Hepatocyte (in vitro differentiated cells): ENCODE measurements at regions not wholly inside any gene's neighbourhood (a gene's known extent, or its start where the extent isn't known, plus 50 kb on each side); places are given as distances from the start of the nearest gene placed in this dataset.

Experiments used
- DNase-seq: peaks from one replicate; pipeline ENCODE4 v3.0.0-alpha.2; 2016; ENCODE audit warnings: low spot score
- H2AFZ ChIP-seq: fragments of 200-600 bp; sonication (generic); 2 replicates; pipeline ENCODE4 v1.6.0; 2016; ENCODE audit warnings: antibody characterized with exemption, mild to moderate bottlenecking
- H3K27ac ChIP-seq: fragments of 200-600 bp; sonication (generic); 2 replicates; pipeline ENCODE4 v1.5.1; 2016; ENCODE audit warnings: mild to moderate bottlenecking
- H3K27me3 ChIP-seq: fragments of 200-600 bp; sonication (generic); 2 replicates; pipeline ENCODE4 v1.6.1; 2016
- H3K36me3 ChIP-seq: fragments of 200-600 bp; sonication (generic); replicated peaks from 2 replicates; pipeline ENCODE4 v1.5.1; 2016; ENCODE audit warnings: low read depth; ENCODE audit not compliant: insufficient read depth
- H3K4me1 ChIP-seq: fragments of 200-600 bp; sonication (generic); 2 replicates; pipeline ENCODE4 v1.5.1; 2016; ENCODE audit warnings: mild to moderate bottlenecking, moderate library complexity; ENCODE audit not compliant: insufficient read depth
- H3K4me2 ChIP-seq: fragments of 200-600 bp; sonication (generic); 2 replicates; pipeline ENCODE4 v1.6.0; 2016
- H3K4me3 ChIP-seq: fragments of 200-600 bp; sonication (generic); 2 replicates; pipeline ENCODE4 v1.5.1; 2016; ENCODE audit warnings: mild to moderate bottlenecking
- H3K79me2 ChIP-seq: fragments of 200-600 bp; sonication (generic); 2 replicates; pipeline ENCODE4 v1.6.0; 2017; ENCODE audit warnings: mild to moderate bottlenecking
- H3K9me2 ChIP-seq: fragments of 200-600 bp; sonication (generic); replicated peaks from 2 replicates; pipeline ENCODE4 v1.6.0; 2017; ENCODE audit warnings: mild to moderate bottlenecking; ENCODE audit not compliant: insufficient read depth
- H3K9me3 ChIP-seq: fragments of 200-600 bp; sonication (generic); 2 replicates; pipeline ENCODE4 v1.5.1; 2016; ENCODE audit warnings: low read depth, mild to moderate bottlenecking
- H4K20me1 ChIP-seq: fragments of 200-600 bp; sonication (generic); 2 replicates; pipeline ENCODE4 v1.6.0; 2016; ENCODE audit warnings: mild to moderate bottlenecking; ENCODE audit not compliant: insufficient read depth, poor library complexity, severe bottlenecking
- EZH2 ChIP-seq: fragments of 200-600 bp; sonication (generic); IDR thresholded peaks from 2 replicates; pipeline ENCODE4 v1.6.1; 2016; ENCODE audit warnings: antibody characterized with exemption, mild to moderate bottlenecking, borderline replicate concordance
- EZH2phosphoT487 ChIP-seq: fragments of 200-600 bp; sonication (generic); IDR thresholded peaks from one replicate; pipeline ENCODE4 v1.6.1; 2018; ENCODE audit warnings: antibody characterized with exemption, mild to moderate bottlenecking, low read depth, moderate library complexity; ENCODE audit not compliant: unreplicated experiment, severe bottlenecking
- WGBS: methylation state at CpG from one replicate; pipeline ENCODE4 v1.1.6; 2016; ENCODE audit warnings: low lambda C conversion rate; ENCODE audit errors: missing lambda C conversion rate; 5-methylcytosine and 5-hydroxymethylcytosine counted together
- TF ChIP-seq, protein P1 (sequence below): fragments of 200-600 bp; sonication (generic); IDR thresholded peaks from 2 replicates; pipeline ENCODE4 v1.5.1; 2016; ENCODE audit warnings: antibody characterized with exemption, mild to moderate bottlenecking; ENCODE audit not compliant: poor library complexity

DNA sequence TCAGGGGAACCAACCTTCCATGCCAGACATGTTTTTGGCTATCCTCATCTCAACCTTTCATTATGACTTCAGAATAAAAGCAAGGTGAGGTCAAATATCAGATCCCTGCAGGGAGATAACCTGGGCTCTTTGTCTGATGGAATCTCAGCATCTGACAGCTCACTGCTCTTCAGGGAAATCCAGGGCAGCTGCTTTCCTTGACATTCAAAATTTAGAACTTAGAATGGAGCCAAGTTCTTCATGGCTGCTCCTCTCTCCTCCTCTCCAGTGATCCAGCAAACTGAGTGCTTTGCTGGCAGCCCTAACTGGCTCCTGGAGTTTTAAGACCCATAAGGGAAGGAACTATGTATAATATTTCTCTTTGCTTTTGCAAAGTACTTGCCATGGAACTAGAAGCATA lies 716.3 kb downstream of the TSN start:
- Histone ChIP-seq H3K9me3 (no peaks in the 10 kb centered on the region), H3K27me3 (no peaks in the 10 kb centered on the region), H3K27ac (no peak overlapping the region), H3K4me3 (no peak overlapping the region), H3K4me2 (no peak overlapping the region), H3K79me2 (no peaks in the 10 kb centered on the region), H3K4me1 (no peaks in the 10 kb centered on the region), H3K36me3 (no peaks in the 10 kb centered on the region), H4K20me1 (no peaks in the 10 kb centered on the region), H3K9me2 (no peaks in the 10 kb centered on the region), H2AFZ (no peak overlapping the region)
- TF ChIP-seq EZH2phosphoT487 (no peak), EZH2 (no peak)
- TF ChIP-seq, protein P1, sequence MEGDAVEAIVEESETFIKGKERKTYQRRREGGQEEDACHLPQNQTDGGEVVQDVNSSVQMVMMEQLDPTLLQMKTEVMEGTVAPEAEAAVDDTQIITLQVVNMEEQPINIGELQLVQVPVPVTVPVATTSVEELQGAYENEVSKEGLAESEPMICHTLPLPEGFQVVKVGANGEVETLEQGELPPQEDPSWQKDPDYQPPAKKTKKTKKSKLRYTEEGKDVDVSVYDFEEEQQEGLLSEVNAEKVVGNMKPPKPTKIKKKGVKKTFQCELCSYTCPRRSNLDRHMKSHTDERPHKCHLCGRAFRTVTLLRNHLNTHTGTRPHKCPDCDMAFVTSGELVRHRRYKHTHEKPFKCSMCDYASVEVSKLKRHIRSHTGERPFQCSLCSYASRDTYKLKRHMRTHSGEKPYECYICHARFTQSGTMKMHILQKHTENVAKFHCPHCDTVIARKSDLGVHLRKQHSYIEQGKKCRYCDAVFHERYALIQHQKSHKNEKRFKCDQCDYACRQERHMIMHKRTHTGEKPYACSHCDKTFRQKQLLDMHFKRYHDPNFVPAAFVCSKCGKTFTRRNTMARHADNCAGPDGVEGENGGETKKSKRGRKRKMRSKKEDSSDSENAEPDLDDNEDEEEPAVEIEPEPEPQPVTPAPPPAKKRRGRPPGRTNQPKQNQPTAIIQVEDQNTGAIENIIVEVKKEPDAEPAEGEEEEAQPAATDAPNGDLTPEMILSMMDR = no peak
- no peak for DNase-seq

DNA sequence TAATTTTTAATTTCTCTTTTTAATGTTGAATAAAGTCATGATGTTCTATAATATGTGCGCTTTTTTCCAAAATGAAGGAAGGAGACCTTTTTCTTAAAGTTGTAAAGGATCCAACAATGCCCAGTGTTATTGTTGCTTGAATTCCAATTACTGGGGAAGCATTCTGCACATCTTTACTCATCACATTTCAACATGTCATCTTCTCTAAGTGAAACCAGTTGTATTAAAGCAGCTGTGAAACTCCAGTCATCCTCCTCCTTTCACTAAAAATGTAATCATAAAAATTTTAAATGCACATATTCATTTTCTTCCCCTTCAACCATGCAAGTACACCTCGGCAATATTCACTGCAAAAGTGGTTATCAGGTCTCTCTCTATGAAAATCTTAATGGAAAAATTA lies 722.7 kb downstream of the TSN start:
- H3K27me3 ChIP-seq = no peaks in the 10 kb centered on the region
- WGBS = 87% methylated on average over 2 of the region's 2 CpGs
- H3K36me3 ChIP-seq = no peaks in the 10 kb centered on the region
- H4K20me1 ChIP-seq = no peaks in the 10 kb centered on the region
- H3K9me2 ChIP-seq = no peaks in the 10 kb centered on the region
- no peak overlapping the region for H3K4me3 ChIP-seq
- no peaks in the 10 kb centered on the region for H3K79me2 ChIP-seq
- no peak overlapping the region for H3K4me2 ChIP-seq
- TF ChIP-seq, protein P1 = no peak
- no peak overlapping the region for H2AFZ ChIP-seq
- DNase-seq = no peak
- H3K27ac ChIP-seq = no peak overlapping the region
- H3K9me3 ChIP-seq = no peaks in the 10 kb centered on the region
- no peaks in the 10 kb centered on the region for H3K4me1 ChIP-seq

DNA sequence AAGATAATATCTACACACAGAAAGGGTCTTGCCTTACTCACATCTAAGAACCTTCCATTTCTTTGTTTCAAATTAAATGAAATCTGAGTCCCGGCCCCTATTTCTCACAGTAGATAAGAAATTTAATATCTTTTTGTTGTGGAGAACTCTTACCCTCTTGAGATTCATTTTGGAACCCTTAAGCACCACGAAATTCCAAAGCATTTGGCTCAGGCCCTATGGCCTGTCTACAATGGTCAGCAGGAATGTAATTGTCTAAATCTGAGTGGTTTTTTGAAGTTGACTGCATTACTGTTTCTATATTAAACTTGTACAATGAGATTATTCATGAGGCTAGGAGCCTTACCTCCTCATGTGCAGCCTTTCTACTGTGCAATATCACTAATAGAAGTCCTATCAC lies 723.3 kb downstream of the TSN start:
- Histone ChIP-seq H3K27ac (no peak overlapping the region), H3K9me3 (no peaks in the 10 kb centered on the region), H3K4me1 (no peaks in the 10 kb centered on the region), H3K4me2 (no peak overlapping the region), H3K9me2 (no peaks in the 10 kb centered on the region), H4K20me1 (no peaks in the 10 kb centered on the region), H3K4me3 (no peak overlapping the region), H3K79me2 (no peaks in the 10 kb centered on the region), H3K36me3 (no peaks in the 10 kb centered on the region), H2AFZ (no peak overlapping the region), H3K27me3 (no peaks in the 10 kb centered on the region)
- 53% methylated on average over 2 of the region's 2 CpGs for WGBS
- TF ChIP-seq, protein P1 = no peak
- TF ChIP-seq EZH2phosphoT487 (no peak), EZH2 (no peak)
- no peak for DNase-seq

DNA sequence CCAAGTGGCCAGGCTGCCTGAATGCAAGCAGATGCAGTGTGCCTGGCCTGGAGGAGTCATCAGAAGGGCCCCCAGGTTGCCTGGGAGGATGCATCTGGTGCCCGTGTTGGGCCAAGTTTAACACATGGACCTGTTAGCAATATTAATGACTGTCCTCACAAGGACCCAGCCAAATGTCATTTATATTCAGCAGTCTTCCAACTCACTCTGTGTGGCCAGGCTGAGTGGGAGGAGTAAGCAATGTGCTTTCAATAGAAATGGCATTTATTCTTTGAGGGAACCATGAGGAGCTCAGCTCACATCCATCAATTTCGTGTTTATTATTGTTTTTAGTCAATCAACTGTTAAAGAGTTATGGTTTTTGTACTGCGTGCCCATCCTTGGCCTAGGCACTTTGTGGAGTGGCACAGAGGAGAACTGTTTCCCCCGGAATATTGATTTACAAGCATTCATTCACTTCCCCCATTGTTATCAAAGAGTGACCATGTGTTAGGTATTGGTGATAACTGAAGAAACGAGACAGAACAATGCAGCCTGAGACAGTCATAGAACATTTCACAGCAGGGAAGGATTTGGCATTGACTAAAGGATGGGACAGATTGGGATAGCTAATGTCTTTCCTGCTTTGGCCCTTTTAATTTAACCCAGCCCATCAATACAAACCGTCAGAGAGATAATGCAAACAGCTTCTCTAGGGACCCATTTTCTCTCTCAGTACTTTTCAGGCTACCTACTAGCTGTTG lies 725.2 kb downstream of the TSN start:
- WGBS = 88% methylated on average over 6 of the region's 6 CpGs
- Histone ChIP-seq H2AFZ (no peak overlapping the region), H3K79me2 (no peaks in the 10 kb centered on the region), H3K4me2 (no peak overlapping the region), H3K9me3 (no peaks in the 10 kb centered on the region), H3K4me3 (no peak overlapping the region), H3K9me2 (no peaks in the 10 kb centered on the region), H3K27ac (no peak overlapping the region), H4K20me1 (no peaks in the 10 kb centered on the region), H3K36me3 (no peaks in the 10 kb centered on the region), H3K4me1 (no peaks in the 10 kb centered on the region), H3K27me3 (no peaks in the 10 kb centered on the region)
- no peak for DNase-seq
- TF ChIP-seq, protein P1 = no peak
- TF ChIP-seq EZH2phosphoT487 = no peak
- TF ChIP-seq EZH2 = no peak
